ENCODE measurements at regions not wholly inside any gene's neighbourhood (a gene's known extent, or its start where the extent isn't known, plus 50 kb on each side); places are given as distances from the start of the nearest gene placed in this dataset.

- Histone ChIP-seq H3K4me1 (ENCODE audit: insufficient read depth, low read length) (no peaks in the 10 kb centered on the region), H3K27me3 (ENCODE audit: control insufficient read depth in 1 of 2, insufficient read depth in 2 of 2, low read length in 2 of 2) (no peaks in the 10 kb centered on the region), H3K27ac (ENCODE audit: low read depth in 1 of 2, low read length in 2 of 2) (no peak overlapping the region), H3K36me3 (ENCODE audit: insufficient read depth, low read length) (no peaks in the 10 kb centered on the region), H3K4me3 (ENCODE audit: low read length) (no peak overlapping the region), H3K9me3 (ENCODE audit: control insufficient read depth in 1 of 2, insufficient read depth in 1 of 2, low read length in 2 of 2) (no peaks in the 10 kb centered on the region)
- no peak for ATAC-seq (ENCODE audit: poor library complexity)
- Mint-ChIP-seq H3K4me3 (no peak overlapping the region), H3K36me3 (ENCODE audit: low read depth) (no peaks in the 10 kb centered on the region), H3K27me3 (no peaks in the 10 kb centered on the region), H3K27ac (no peak overlapping the region), H3K4me1 (ENCODE audit: low read depth) (no peaks in the 10 kb centered on the region), H3K9me3 (no peaks in the 10 kb centered on the region)
- ChIA-PET CTCF (no interaction called here), POLR2A (no interaction called here)
- TF ChIP-seq CTCF (IDR thresholded peaks at IDR 0.05), result no peak
- no peak for DNase-seq
- intact Hi-C loops (cut with DNase I, micrococcal nuclease), result no loop called here
These were observed 76.4 kb upstream of the SEMA6D start for GRCh38 chr15:47640901-47641300.

GRCh38 chr15:47644722-47645121, 72.6 kb upstream of the SEMA6D start:
- POLR2A ChIA-PET, result no interaction called here
- no peaks in the 10 kb centered on the region for H3K4me1 Mint-ChIP-seq (ENCODE audit: low read depth)
- intact Hi-C loops (cut with DNase I, micrococcal nuclease), result no loop called here
- no peak overlapping the region for H3K27ac Mint-ChIP-seq
- CTCF ChIA-PET, result no interaction called here
- H3K4me3 Mint-ChIP-seq, result no peak overlapping the region
- ATAC-seq (ENCODE audit: poor library complexity) (no peak), DNase-seq (no peak)
- H3K36me3 ChIP-seq (ENCODE audit: insufficient read depth, low read length), result no peaks in the 10 kb centered on the region
- no peak overlapping the region for H3K4me3 ChIP-seq (ENCODE audit: low read length)
- no peak overlapping the region for H3K27ac ChIP-seq (ENCODE audit: low read depth in 1 of 2, low read length in 2 of 2)
- no peaks in the 10 kb centered on the region for H3K9me3 ChIP-seq (ENCODE audit: control insufficient read depth in 1 of 2, insufficient read depth in 1 of 2, low read length in 2 of 2)
- H3K27me3 ChIP-seq (ENCODE audit: control insufficient read depth in 1 of 2, insufficient read depth in 2 of 2, low read length in 2 of 2), result no peaks in the 10 kb centered on the region
- no peaks in the 10 kb centered on the region for H3K27me3 Mint-ChIP-seq
- no peaks in the 10 kb centered on the region for H3K9me3 Mint-ChIP-seq
- no peaks in the 10 kb centered on the region for H3K36me3 Mint-ChIP-seq (ENCODE audit: low read depth)
- no peaks in the 10 kb centered on the region for H3K4me1 ChIP-seq (ENCODE audit: insufficient read depth, low read length)
- TF ChIP-seq CTCF (IDR thresholded peaks at IDR 0.05), result no peak

GRCh38 chr15:47650564-47650963, 66.7 kb upstream of the SEMA6D start:
- H3K4me1 Mint-ChIP-seq (ENCODE audit: low read depth), result no peaks in the 10 kb centered on the region
- H3K9me3 Mint-ChIP-seq, result no peaks in the 10 kb centered on the region
- DNase-seq (no peak), ATAC-seq (ENCODE audit: poor library complexity) (no peak)
- ChIA-PET POLR2A (no interaction called here), CTCF (no interaction called here)
- no peak for TF ChIP-seq CTCF (IDR thresholded peaks at IDR 0.05)
- H3K27ac Mint-ChIP-seq, result no peak overlapping the region
- Histone ChIP-seq H3K4me3 (ENCODE audit: low read length) (no peak overlapping the region), H3K36me3 (ENCODE audit: insufficient read depth, low read length) (no peaks in the 10 kb centered on the region), H3K4me1 (ENCODE audit: insufficient read depth, low read length) (no peaks in the 10 kb centered on the region), H3K9me3 (ENCODE audit: control insufficient read depth in 1 of 2, insufficient read depth in 1 of 2, low read length in 2 of 2) (no peaks in the 10 kb centered on the region), H3K27ac (ENCODE audit: low read depth in 1 of 2, low read length in 2 of 2) (no peak overlapping the region), H3K27me3 (ENCODE audit: control insufficient read depth in 1 of 2, insufficient read depth in 2 of 2, low read length in 2 of 2) (no peaks in the 10 kb centered on the region)
- no peaks in the 10 kb centered on the region for H3K27me3 Mint-ChIP-seq
- no peak overlapping the region for H3K4me3 Mint-ChIP-seq
- intact Hi-C loops (cut with DNase I, micrococcal nuclease), result no loop called here
- H3K36me3 Mint-ChIP-seq (ENCODE audit: low read depth), result no peaks in the 10 kb centered on the region

Data from CD4-positive, alpha-beta T cell (primary cell).